ENCODE measurements at regions not wholly inside any gene's neighbourhood (a gene's known extent, or its start where the extent isn't known, plus 50 kb on each side); places are given as distances from the start of the nearest gene placed in this dataset.

DNA sequence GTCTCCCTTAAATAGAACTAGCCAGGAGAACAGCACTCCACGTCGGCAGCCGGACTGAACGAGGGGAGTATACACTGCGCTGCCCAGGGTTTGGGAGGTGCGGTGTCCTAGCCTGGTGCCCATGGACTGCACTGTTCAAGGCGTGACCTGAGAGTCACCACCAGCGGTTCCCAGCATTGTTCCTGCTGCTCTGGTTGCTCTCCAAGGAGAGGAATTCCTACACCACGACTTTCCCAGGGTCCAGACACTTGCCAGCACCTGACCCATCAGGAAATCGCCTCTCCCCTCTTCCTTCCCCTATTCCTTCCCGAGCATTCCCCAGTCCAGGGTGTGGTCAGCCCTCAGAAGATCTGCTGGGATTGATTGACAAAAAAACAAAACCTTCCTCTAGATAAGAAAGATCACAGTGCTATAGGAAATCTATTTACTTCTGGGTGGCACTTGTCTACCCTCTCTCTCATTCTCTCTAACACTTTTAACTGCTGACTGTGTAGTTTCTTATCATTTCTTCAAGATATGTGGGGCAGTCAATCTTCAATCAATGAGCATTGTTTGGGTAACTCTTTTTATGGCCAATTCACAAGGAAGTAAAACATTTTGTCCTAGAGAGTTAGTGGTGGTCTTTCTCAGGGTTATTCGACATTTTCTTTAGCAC lies 297.8 kb upstream of the ACTBL2 start:
- no peaks in the 10 kb centered on the region for H3K9me3 ChIP-seq (ENCODE audit: control extremely low read depth in 1 of 3, control insufficient read depth in 2 of 3, insufficient read depth in 1 of 3, low read length in 2 of 3)
- 90% methylated on average over 11 of the region's 12 CpGs for WGBS (ENCODE audit: insufficient coverage)
- Mint-ChIP-seq H3K4me1 (no peaks in the 10 kb centered on the region), H3K4me3 (no peak overlapping the region), H3K27ac (no peak overlapping the region), H3K27me3 (peaks cover 3% of the 10 kb centered on the region), H3K9me3 (ENCODE audit: insufficient read depth) (no peaks in the 10 kb centered on the region)
- DNase-seq: no peak
- H3K9ac ChIP-seq (ENCODE audit: low read length): no peak overlapping the region
- no peaks in the 10 kb centered on the region for H3K4me1 ChIP-seq (ENCODE audit: control insufficient read depth in 2 of 2, insufficient read depth in 2 of 2, low read length in 2 of 2)
- H3K79me2 ChIP-seq (ENCODE audit: control insufficient read depth, insufficient read depth, low read length): no peaks in the 10 kb centered on the region
- H3K36me3 ChIP-seq (replicated peaks in 1 of 2; ENCODE audit: control extremely low read depth in 1 of 2, control insufficient read depth in 1 of 2, extremely low read depth in 1 of 2, insufficient read depth in 2 of 2, low read length in 1 of 2): no peaks in the 10 kb centered on the region
- H3K27me3 ChIP-seq (replicated peaks in 1 of 4; ENCODE audit: control extremely low read depth in 1 of 4, control insufficient read depth in 3 of 4, insufficient read depth in 4 of 4, low read length in 3 of 4): no peaks in the 10 kb centered on the region
- H4K20me1 ChIP-seq (ENCODE audit: control insufficient read depth, insufficient read depth, low read length, poor library complexity, severe bottlenecking): no peaks in the 10 kb centered on the region
- POLR2A ChIA-PET: no interaction called here
- H3K4me2 ChIP-seq (replicated peaks; ENCODE audit: low read depth, low read length, poor library complexity, severe bottlenecking): no peak overlapping the region
- intact Hi-C loops (cut with micrococcal nuclease): no loop called here
- H3K4me3 ChIP-seq (ENCODE audit: control extremely low read depth in 1 of 5, extremely low read depth in 1 of 5, insufficient read depth in 1 of 5, low read depth in 2 of 5, low read length in 4 of 5): no peak overlapping the region
- no peak overlapping the region for H2AFZ ChIP-seq (ENCODE audit: insufficient read depth, low read depth, low read length, poor library complexity, severe bottlenecking)
- CTCF ChIA-PET: interaction anchor here (3.8 kb wide), 1 partner anchor 681 kb away, joined by 64 read pairs; the partner anchor contains the start of gene PLK2
- TF ChIP-seq EZH2 (IDR thresholded peaks at IDR 0.05; ENCODE audit: borderline replicate concordance, insufficient read depth, low read depth, low read length, poor library complexity, severe bottlenecking): no peak
- TF ChIP-seq, protein P1, sequence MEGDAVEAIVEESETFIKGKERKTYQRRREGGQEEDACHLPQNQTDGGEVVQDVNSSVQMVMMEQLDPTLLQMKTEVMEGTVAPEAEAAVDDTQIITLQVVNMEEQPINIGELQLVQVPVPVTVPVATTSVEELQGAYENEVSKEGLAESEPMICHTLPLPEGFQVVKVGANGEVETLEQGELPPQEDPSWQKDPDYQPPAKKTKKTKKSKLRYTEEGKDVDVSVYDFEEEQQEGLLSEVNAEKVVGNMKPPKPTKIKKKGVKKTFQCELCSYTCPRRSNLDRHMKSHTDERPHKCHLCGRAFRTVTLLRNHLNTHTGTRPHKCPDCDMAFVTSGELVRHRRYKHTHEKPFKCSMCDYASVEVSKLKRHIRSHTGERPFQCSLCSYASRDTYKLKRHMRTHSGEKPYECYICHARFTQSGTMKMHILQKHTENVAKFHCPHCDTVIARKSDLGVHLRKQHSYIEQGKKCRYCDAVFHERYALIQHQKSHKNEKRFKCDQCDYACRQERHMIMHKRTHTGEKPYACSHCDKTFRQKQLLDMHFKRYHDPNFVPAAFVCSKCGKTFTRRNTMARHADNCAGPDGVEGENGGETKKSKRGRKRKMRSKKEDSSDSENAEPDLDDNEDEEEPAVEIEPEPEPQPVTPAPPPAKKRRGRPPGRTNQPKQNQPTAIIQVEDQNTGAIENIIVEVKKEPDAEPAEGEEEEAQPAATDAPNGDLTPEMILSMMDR (IDR thresholded peaks at IDR 0.05): no peak
- ATAC-seq (ENCODE audit: low read depth): no peak
- no peak overlapping the region for H3K27ac ChIP-seq (ENCODE audit: low read length in 2 of 2)

- Histone ChIP-seq H3K4me1 (ENCODE audit: control insufficient read depth in 2 of 2, insufficient read depth in 2 of 2, low read length in 2 of 2) (no peaks in the 10 kb centered on the region), H2AFZ (ENCODE audit: insufficient read depth, low read depth, low read length, poor library complexity, severe bottlenecking) (no peak overlapping the region), H3K36me3 (replicated peaks in 1 of 2; ENCODE audit: control extremely low read depth in 1 of 2, control insufficient read depth in 1 of 2, extremely low read depth in 1 of 2, insufficient read depth in 2 of 2, low read length in 1 of 2) (no peaks in the 10 kb centered on the region), H3K9me3 (ENCODE audit: control extremely low read depth in 1 of 3, control insufficient read depth in 2 of 3, insufficient read depth in 1 of 3, low read length in 2 of 3) (no peaks in the 10 kb centered on the region), H3K79me2 (ENCODE audit: control insufficient read depth, insufficient read depth, low read length) (no peaks in the 10 kb centered on the region), H3K27me3 (replicated peaks in 1 of 4; ENCODE audit: control extremely low read depth in 1 of 4, control insufficient read depth in 3 of 4, insufficient read depth in 4 of 4, low read length in 3 of 4) (no peaks in the 10 kb centered on the region), H3K27ac (ENCODE audit: low read length in 2 of 2) (no peak overlapping the region), H3K9ac (ENCODE audit: low read length) (no peak overlapping the region), H3K4me2 (replicated peaks; ENCODE audit: low read depth, low read length, poor library complexity, severe bottlenecking) (no peak overlapping the region), H4K20me1 (ENCODE audit: control insufficient read depth, insufficient read depth, low read length, poor library complexity, severe bottlenecking) (no peaks in the 10 kb centered on the region), H3K4me3 (ENCODE audit: control extremely low read depth in 1 of 5, extremely low read depth in 1 of 5, insufficient read depth in 1 of 5, low read depth in 2 of 5, low read length in 4 of 5) (no peak overlapping the region)
- Mint-ChIP-seq H3K4me1 (no peaks in the 10 kb centered on the region), H3K27me3 (no peaks in the 10 kb centered on the region), H3K27ac (no peak overlapping the region), H3K4me3 (no peak overlapping the region), H3K9me3 (ENCODE audit: insufficient read depth) (no peaks in the 10 kb centered on the region)
- WGBS (ENCODE audit: insufficient coverage): 0% methylated on average over 2 of the region's 3 CpGs
- ATAC-seq (ENCODE audit: low read depth): no peak
- intact Hi-C loops (cut with micrococcal nuclease): loop anchor here (1.0 to 2.0 kb wide), 2 partner anchors 681 to 1071 kb away; partner anchors contain the start of gene PLK2
- no peak for TF ChIP-seq EZH2 (IDR thresholded peaks at IDR 0.05; ENCODE audit: borderline replicate concordance, insufficient read depth, low read depth, low read length, poor library complexity, severe bottlenecking)
- TF ChIP-seq, protein P1 (IDR thresholded peaks at IDR 0.05): peak; percentile 25
- CTCF ChIA-PET: interaction anchor here (0.5 to 3.8 kb wide), 10 partner anchors 8 to 1649 kb away, joined by 3 to 64 read pairs (median 4); partner anchors contain the start of gene PLK2
- DNase-seq: peak; percentile 44
- POLR2A ChIA-PET: no interaction called here
These were observed 297.0 kb upstream of the ACTBL2 start for GRCh38 chr5:57779383-57780223.
